GM12891 (cell line): ENCODE measurements at regions not wholly inside any gene's neighbourhood (a gene's known extent, or its start where the extent isn't known, plus 50 kb on each side); places are given as distances from the start of the nearest gene placed in this dataset.

ENCODE experiments used
- POLR2A ChIP-seq: IDR thresholded peaks from 2 replicates; pipeline ENCODE4 v1.6.1; 2011; ENCODE audit warnings: low read depth, low read length, control low read depth
- POLR2AphosphoS5 ChIP-seq: IDR thresholded peaks from 2 replicates; pipeline ENCODE4 v1.6.1; 2011; ENCODE audit warnings: low read depth, low read length, control low read depth
- POU2F2 ChIP-seq: IDR thresholded peaks from 2 replicates; pipeline ENCODE4 v1.6.1; 2011; ENCODE audit warnings: low read depth, mild to moderate bottlenecking, control low read depth, low read length, moderate library complexity
- SPI1 ChIP-seq: IDR thresholded peaks from 2 replicates; pipeline ENCODE4 v1.6.1; 2011; ENCODE audit warnings: low read depth, low read length, control low read depth
- TAF1 ChIP-seq: IDR thresholded peaks from 2 replicates; pipeline ENCODE4 v1.6.1; 2011; ENCODE audit warnings: low read depth, low read length, control low read depth

- TF ChIP-seq TAF1 (no peak), POLR2A (no peak), POLR2AphosphoS5 (no peak), SPI1 (no peak), POU2F2 (no peak)
These were observed 783.7 kb downstream of the FRK start for GRCh38 chr6:115276881-115277565.
